HG03196 (cell line): ENCODE measurements at regions not wholly inside any gene's neighbourhood (a gene's known extent, or its start where the extent isn't known, plus 50 kb on each side); places are given as distances from the start of the nearest gene placed in this dataset.
"Not testable (repeated sequence)": the region's sequence is repeated elsewhere in the genome, so short reads cannot be mapped to it uniquely, and the experiment has no call there.

Source experiments
- ATAC-seq: cut with Tn5 transposase; IDR thresholded peaks from one replicate; pipeline ENCODE4 v1.9.1; 2021; ENCODE audit not compliant: unreplicated experiment

GRCh38 chr3:195635262-195635873, 51.6 kb upstream of the APOD start:
- ATAC-seq = not testable (repeated sequence)

GRCh38 chr3:195634426-195635261, 50.9 kb upstream of the APOD start:
- ATAC-seq = peak; percentile 97
